Caco-2 (cell line): ENCODE measurements at regions not wholly inside any gene's neighbourhood (a gene's known extent, or its start where the extent isn't known, plus 50 kb on each side); places are given as distances from the start of the nearest gene placed in this dataset.

Experiments
- BruUV-seq: library from RNA; stranded (reverse); fragments of 400-500 nt; replicated peaks from 2 replicates; lab custom pipeline; 2021; lab: Mats Ljungman, UMichigan
- CTCF ChIA-PET: fragments of 300-600 bp; sonication (Branson Sonifier 250); formaldehyde crosslinking; loops from one replicate; lab custom pipeline; 2022; ENCODE audit warnings: antibody characterized with exemption; lab: Charles Lee
- POLR2A ChIA-PET: fragments of 300-600 bp; sonication (Branson Sonifier 250); formaldehyde crosslinking; loops from one replicate; lab custom pipeline; 2022; ENCODE audit warnings: antibody characterized with exemption; lab: Charles Lee
- DNase-seq, 2 experiments: peaks; one replicate each; pipeline versions ENCODE4 v3.0.0 to v3.0.0-alpha.2; 2020 to 2022
- H3K27me3 ChIP-seq: replicated peaks from 2 replicates; pipeline ENCODE4 v1.6.0; 2011; ENCODE audit warnings: low read length; ENCODE audit not compliant: control insufficient read depth, insufficient read depth
- H3K36me3 ChIP-seq: 2 replicates; pipeline ENCODE4 v1.5.1; 2011; ENCODE audit warnings: low read length; ENCODE audit not compliant: control insufficient read depth, insufficient read depth
- H3K4me1 ChIP-seq: fragments of 250-450 bp; sonication (Bioruptor Pico); 2 replicates; pipeline ENCODE4 v1.5.1; 2020; ENCODE audit warnings: mild to moderate bottlenecking
- H3K4me3 ChIP-seq: 2 replicates; pipeline ENCODE4 v1.5.1; 2011; ENCODE audit warnings: low read depth, mild to moderate bottlenecking, control low read depth, low read length
- H3K9me3 ChIP-seq: fragments of 250-450 bp; sonication (Bioruptor Pico); 2 replicates; pipeline ENCODE4 v1.5.1; 2020; ENCODE audit warnings: mild to moderate bottlenecking, moderate library complexity
- H3K27ac Mint-ChIP-seq: one replicate; pipeline ENCODE4 v1.8.0; 2022; ENCODE audit warnings: mixed read lengths; ENCODE audit not compliant: unreplicated experiment
- H3K27me3 Mint-ChIP-seq: one replicate; pipeline ENCODE4 v1.8.0; 2022; ENCODE audit warnings: mixed read lengths; ENCODE audit not compliant: insufficient read depth, unreplicated experiment
- H3K36me3 Mint-ChIP-seq: one replicate; pipeline ENCODE4 v1.8.0; 2022; ENCODE audit warnings: mild to moderate bottlenecking, mixed read lengths; ENCODE audit not compliant: insufficient read depth, unreplicated experiment
- H3K4me1 Mint-ChIP-seq: one replicate; pipeline ENCODE4 v1.8.0; 2022; ENCODE audit warnings: low read depth, mixed read lengths; ENCODE audit not compliant: unreplicated experiment
- H3K4me3 Mint-ChIP-seq: one replicate; pipeline ENCODE4 v1.8.0; 2022; ENCODE audit warnings: mild to moderate bottlenecking, moderate library complexity, mixed read lengths; ENCODE audit not compliant: unreplicated experiment
- H3K9me3 Mint-ChIP-seq: one replicate; pipeline ENCODE4 v1.8.0; 2022; ENCODE audit warnings: mixed read lengths; ENCODE audit not compliant: unreplicated experiment
- CTCF ChIP-seq, 2 experiments: fragments of 200-600 bp in 1 of 2; IDR thresholded peaks; 1 replicate in 1 of 2; 2 replicates in 1 of 2; pipeline versions ENCODE4 v1.5.1 to v1.8.0; 2011 to 2022; ENCODE audit warnings: antibody characterized with exemption in 1 of 2, control low read depth in 1 of 2, inconsistent platforms in 1 of 2, low read depth in 1 of 2, low read length in 1 of 2, mild to moderate bottlenecking in 1 of 2, moderate library complexity in 1 of 2; ENCODE audit not compliant: insufficient read depth in 1 of 2, severe bottlenecking in 1 of 2, unreplicated experiment in 1 of 2
- intact Hi-C: fragments of 100-400 bp; cut with micrococcal nuclease; formaldehyde crosslinking; loops from one replicate; pipeline ENCODE4 v1.10.0; 2022; ENCODE audit not compliant: unreplicated experiment

- Histone ChIP-seq H3K4me3 (no peak overlapping the region), H3K27me3 (no peaks in the 10 kb centered on the region), H3K4me1 (no peaks in the 10 kb centered on the region), H3K9me3 (no peaks in the 10 kb centered on the region), H3K36me3 (no peaks in the 10 kb centered on the region)
- no TSS peak for BruUV-seq
- no peaks in the 10 kb centered on the region for H3K4me1 Mint-ChIP-seq
- TF ChIP-seq CTCF (IDR thresholded peaks at IDR 0.05; ENCODE audit: insufficient read depth in 1 of 2, low read depth in 1 of 2, low read length in 1 of 2, severe bottlenecking in 1 of 2, unreplicated experiment in 1 of 2) = no peak
- no peaks in the 10 kb centered on the region for H3K36me3 Mint-ChIP-seq
- no peak overlapping the region for H3K27ac Mint-ChIP-seq
- ChIA-PET CTCF (no interaction called here), POLR2A (no interaction called here)
- no peak for DNase-seq
- peaks cover 13% of the 10 kb centered on the region for H3K9me3 Mint-ChIP-seq
- intact Hi-C loops = no loop called here
- H3K4me3 Mint-ChIP-seq = no peak overlapping the region
- H3K27me3 Mint-ChIP-seq = no peaks in the 10 kb centered on the region
Observed at GRCh38 chr18:52140986-52141385, 199.0 kb upstream of the DCC start.

- no peak overlapping the region for H3K27ac Mint-ChIP-seq
- H3K36me3 Mint-ChIP-seq = no peaks in the 10 kb centered on the region
- no peaks in the 10 kb centered on the region for H3K9me3 Mint-ChIP-seq
- POLR2A ChIA-PET = no interaction called here
- TF ChIP-seq CTCF (IDR thresholded peaks at IDR 0.05; ENCODE audit: insufficient read depth in 1 of 2, low read depth in 1 of 2, low read length in 1 of 2, severe bottlenecking in 1 of 2, unreplicated experiment in 1 of 2) = no peak
- Histone ChIP-seq H3K4me3 (no peak overlapping the region), H3K4me1 (no peaks in the 10 kb centered on the region), H3K36me3 (no peaks in the 10 kb centered on the region), H3K9me3 (no peaks in the 10 kb centered on the region), H3K27me3 (no peaks in the 10 kb centered on the region)
- H3K4me3 Mint-ChIP-seq = no peak overlapping the region
- DNase-seq = no peak
- CTCF ChIA-PET = no interaction called here
- intact Hi-C loops = no loop called here
- H3K4me1 Mint-ChIP-seq = no peaks in the 10 kb centered on the region
- H3K27me3 Mint-ChIP-seq = no peaks in the 10 kb centered on the region
- no TSS peak for BruUV-seq
Observed at GRCh38 chr18:52150050-52150449, 189.9 kb upstream of the DCC start.

GRCh38 chr18:52152036-52152435, 188.0 kb upstream of the DCC start:
- H3K36me3 ChIP-seq = no peaks in the 10 kb centered on the region
- H3K27ac Mint-ChIP-seq = no peak overlapping the region
- H3K4me1 Mint-ChIP-seq = no peaks in the 10 kb centered on the region
- no TSS peak for BruUV-seq
- ChIA-PET POLR2A (no interaction called here), CTCF (no interaction called here)
- no peaks in the 10 kb centered on the region for H3K27me3 ChIP-seq
- no peak overlapping the region for H3K4me3 ChIP-seq
- H3K27me3 Mint-ChIP-seq = no peaks in the 10 kb centered on the region
- intact Hi-C loops = no loop called here
- no peaks in the 10 kb centered on the region for H3K4me1 ChIP-seq
- H3K36me3 Mint-ChIP-seq = no peaks in the 10 kb centered on the region
- no peak for DNase-seq
- TF ChIP-seq CTCF (IDR thresholded peaks at IDR 0.05; ENCODE audit: insufficient read depth in 1 of 2, low read depth in 1 of 2, low read length in 1 of 2, severe bottlenecking in 1 of 2, unreplicated experiment in 1 of 2) = no peak
- H3K9me3 ChIP-seq = no peaks in the 10 kb centered on the region
- no peaks in the 10 kb centered on the region for H3K9me3 Mint-ChIP-seq
- H3K4me3 Mint-ChIP-seq = no peak overlapping the region
